CD4-positive, alpha-beta T cell (primary cell): ENCODE measurements at regions not wholly inside any gene's neighbourhood (a gene's known extent, or its start where the extent isn't known, plus 50 kb on each side); places are given as distances from the start of the nearest gene placed in this dataset.

Source experiments
- ATAC-seq: fragments of 200-7000 bp; cut with Tn5 transposase; one replicate; pipeline ENCODE4 v1.10.0; 2022; ENCODE audit warnings: mild to moderate bottlenecking; ENCODE audit not compliant: poor library complexity
- CTCF ChIA-PET: fragments of 350-600 bp; sonication (Branson Sonifier 250); formaldehyde crosslinking; loops from one replicate; lab custom pipeline; 2021; ENCODE audit warnings: antibody characterized with exemption, inconsistent platforms; lab: Charles Lee
- POLR2A ChIA-PET: fragments of 350-600 bp; sonication (Branson Sonifier 250); formaldehyde crosslinking; loops from one replicate; lab custom pipeline; 2021; ENCODE audit warnings: antibody characterized with exemption, inconsistent platforms; lab: Charles Lee
- DNase-seq, 14 experiments: peaks; one replicate each; pipeline ENCODE4 v3.0.0-alpha.2; 2013 to 2020; ENCODE audit warnings: mixed read lengths in 2 of 14
- H3K27ac ChIP-seq, 2 donors: one replicate each; pipeline versions ENCODE4 v1.5.1 to v1.7.0; 2013; ENCODE audit warnings: low read length in 2 of 2, low read depth in 1 of 2, mild to moderate bottlenecking in 1 of 2
- H3K27me3 ChIP-seq, 2 experiments: 1 replicate in 1 of 2; 2 replicates in 1 of 2; pipeline versions ENCODE4 v1.6.1 to v1.7.0; 2013; ENCODE audit warnings: low read length in 2 of 2, control low read depth in 1 of 2, mild to moderate bottlenecking in 1 of 2, moderate library complexity in 1 of 2; ENCODE audit not compliant: insufficient read depth in 2 of 2, control insufficient read depth in 1 of 2
- H3K36me3 ChIP-seq: one replicate; pipeline ENCODE4 v1.6.1; 2013; ENCODE audit warnings: low read length, control low read depth; ENCODE audit not compliant: insufficient read depth
- H3K4me1 ChIP-seq: one replicate; pipeline ENCODE4 v1.6.1; 2013; ENCODE audit warnings: low read length, control low read depth; ENCODE audit not compliant: insufficient read depth
- H3K4me3 ChIP-seq: one replicate; pipeline ENCODE4 v1.5.1; 2013; ENCODE audit warnings: mild to moderate bottlenecking, low read length, moderate library complexity
- H3K9me3 ChIP-seq, 2 experiments: 1 replicate in 1 of 2; 2 replicates in 1 of 2; pipeline versions ENCODE4 v1.6.1 to v1.7.0; 2013; ENCODE audit warnings: low read length in 2 of 2, mild to moderate bottlenecking in 2 of 2, control low read depth in 1 of 2, moderate library complexity in 1 of 2; ENCODE audit not compliant: control insufficient read depth in 1 of 2, insufficient read depth in 1 of 2
- H3K27ac Mint-ChIP-seq: one replicate; pipeline ENCODE4 v1.8.0; 2020; ENCODE audit warnings: mixed read lengths
- H3K27me3 Mint-ChIP-seq: one replicate; pipeline ENCODE4 v1.8.0; 2021; ENCODE audit warnings: mixed read lengths
- H3K36me3 Mint-ChIP-seq: one replicate; pipeline ENCODE4 v1.8.0; 2021; ENCODE audit warnings: low read depth, mixed read lengths
- H3K4me1 Mint-ChIP-seq: one replicate; pipeline ENCODE4 v1.8.0; 2021; ENCODE audit warnings: low read depth, mixed read lengths
- H3K4me3 Mint-ChIP-seq: one replicate; pipeline ENCODE4 v1.8.0; 2020; ENCODE audit warnings: mild to moderate bottlenecking, mixed read lengths
- H3K9me3 Mint-ChIP-seq: one replicate; pipeline ENCODE4 v1.8.0; 2020; ENCODE audit warnings: mixed read lengths
- CTCF ChIP-seq: fragments of 200-600 bp; IDR thresholded peaks from one replicate; pipeline ENCODE4 v1.8.0; 2022; ENCODE audit warnings: antibody characterized with exemption, mild to moderate bottlenecking
- intact Hi-C, 2 experiments: fragments of 100-400 bp; cut with DNase I in 1 of 2; cut with micrococcal nuclease in 1 of 2; formaldehyde crosslinking; loops; one replicate each; pipeline versions ENCODE4 v1.15.1 to v1.9.0; 2023 to 2025; cut with DNase I, micrococcal nuclease

- Histone ChIP-seq H3K4me3 (no peak overlapping the region), H3K4me1 (no peaks in the 10 kb centered on the region), H3K27ac (no peak overlapping the region), H3K9me3 (peaks cover 0 to 2% of the 10 kb centered on the region in 2 experiments), H3K27me3 (no peaks in the 10 kb centered on the region), H3K36me3 (no peaks in the 10 kb centered on the region)
- DNase-seq (no peak), ATAC-seq (no peak)
- Mint-ChIP-seq H3K9me3 (no peaks in the 10 kb centered on the region), H3K27me3 (no peaks in the 10 kb centered on the region), H3K4me1 (no peaks in the 10 kb centered on the region), H3K36me3 (no peaks in the 10 kb centered on the region), H3K27ac (no peak overlapping the region), H3K4me3 (no peak overlapping the region)
- TF ChIP-seq CTCF: no peak
- intact Hi-C loops: no loop called here
- POLR2A ChIA-PET: no interaction called here
- CTCF ChIA-PET: no interaction called here
These were observed 132.9 kb upstream of the CCDC68 start for GRCh38 chr18:55092166-55092565.

GRCh38 chr18:55090564-55091188 is 131.4 kb upstream of the CCDC68 start:
- DNase-seq: no peak
- ATAC-seq: no peak
- H3K27me3 Mint-ChIP-seq: peaks cover under 1% of the 10 kb centered on the region
- H3K36me3 Mint-ChIP-seq: no peaks in the 10 kb centered on the region
- no peak overlapping the region for H3K27ac ChIP-seq
- no peak overlapping the region for H3K4me3 ChIP-seq
- ChIA-PET CTCF (no interaction called here), POLR2A (no interaction called here)
- H3K27ac Mint-ChIP-seq: no peak overlapping the region
- H3K4me1 ChIP-seq: no peaks in the 10 kb centered on the region
- H3K27me3 ChIP-seq: no peaks in the 10 kb centered on the region
- no peak overlapping the region for H3K4me3 Mint-ChIP-seq
- intact Hi-C loops: no loop called here
- no peaks in the 10 kb centered on the region for H3K36me3 ChIP-seq
- H3K9me3 Mint-ChIP-seq: no peaks in the 10 kb centered on the region
- H3K4me1 Mint-ChIP-seq: no peaks in the 10 kb centered on the region
- no peaks in the 10 kb centered on the region for H3K9me3 ChIP-seq
- TF ChIP-seq CTCF: no peak

GRCh38 chr18:55089610-55090009 is 130.3 kb upstream of the CCDC68 start:
- Mint-ChIP-seq H3K27ac (no peak overlapping the region), H3K27me3 (peaks cover 8% of the 10 kb centered on the region), H3K36me3 (no peaks in the 10 kb centered on the region), H3K4me1 (no peaks in the 10 kb centered on the region), H3K4me3 (no peak overlapping the region), H3K9me3 (no peaks in the 10 kb centered on the region)
- Histone ChIP-seq H3K4me1 (no peaks in the 10 kb centered on the region), H3K9me3 (no peaks in the 10 kb centered on the region), H3K4me3 (no peak overlapping the region), H3K27me3 (no peaks in the 10 kb centered on the region), H3K36me3 (no peaks in the 10 kb centered on the region), H3K27ac (no peak overlapping the region)
- CTCF ChIA-PET: no interaction called here
- POLR2A ChIA-PET: no interaction called here
- DNase-seq (no peak), ATAC-seq (no peak)
- intact Hi-C loops: no loop called here
- TF ChIP-seq CTCF: no peak
